ENCODE measurements at regions not wholly inside any gene's neighbourhood (a gene's known extent, or its start where the extent isn't known, plus 50 kb on each side); places are given as distances from the start of the nearest gene placed in this dataset.

- TF ChIP-seq CTCF (conservative IDR thresholded peaks at IDR 0.05; ENCODE audit: low read depth, low read length) (no peak), EZH2 (IDR thresholded peaks at IDR 0.05; ENCODE audit: low read length, unreplicated experiment) (no peak)
Measured at GRCh38 chrX:151825007-151825406, 87.7 kb upstream of the MAGEA4 start.
